ENCODE measurements at regions not wholly inside any gene's neighbourhood (a gene's known extent, or its start where the extent isn't known, plus 50 kb on each side); places are given as distances from the start of the nearest gene placed in this dataset.

GRCh38 chr1:29688471-29689365, 452.4 kb downstream of the PTPRU start:
- H3K36me3 ChIP-seq (ENCODE audit: control insufficient read depth in 4 of 4, insufficient read depth in 3 of 4, low read depth in 1 of 4, low read length in 3 of 4), result no peaks in the 10 kb centered on the region
- H3K27me3 ChIP-seq (ENCODE audit: control insufficient read depth in 4 of 4, insufficient read depth in 4 of 4, low read length in 3 of 4), result peaks cover 0 to 9% (median under 1%) of the 10 kb centered on the region in 4 donors
- WGBS, result 39% methylated on average over 14 of the region's 14 CpGs
- DNase-seq (ENCODE audit: low spot score), result no peak
- no peak overlapping the region for H3K9ac ChIP-seq (ENCODE audit: low read depth in 1 of 2, low read length in 2 of 2)
- H3K27ac ChIP-seq (ENCODE audit: low read depth in 1 of 2, low read length in 2 of 2), result no peak overlapping the region
- TF ChIP-seq SP1 (IDR thresholded peaks at IDR 0.05) (no peak), CTCF (IDR thresholded peaks at IDR 0.05; ENCODE audit: low read depth, low read length, missing input control) (no peak)
- no peaks in the 10 kb centered on the region for H3K4me1 ChIP-seq (ENCODE audit: control insufficient read depth in 4 of 4, insufficient read depth in 4 of 4, low read length in 3 of 4)
- H3K4me3 ChIP-seq (ENCODE audit: low read depth in 1 of 3, low read length in 3 of 3), result no peak overlapping the region
- peaks cover 0 to 2% (median 0%) of the 10 kb centered on the region in 4 donors for H3K9me3 ChIP-seq (ENCODE audit: control insufficient read depth in 4 of 4, low read length in 3 of 4)

- H3K27me3 ChIP-seq (ENCODE audit: control insufficient read depth in 4 of 4, insufficient read depth in 4 of 4, low read length in 3 of 4), result peaks cover 0 to 9% (median under 1%) of the 10 kb centered on the region in 4 donors
- no peaks in the 10 kb centered on the region for H3K4me1 ChIP-seq (ENCODE audit: control insufficient read depth in 4 of 4, insufficient read depth in 4 of 4, low read length in 3 of 4)
- WGBS, result 55% methylated on average over 4 of the region's 4 CpGs
- H3K36me3 ChIP-seq (ENCODE audit: control insufficient read depth in 4 of 4, insufficient read depth in 3 of 4, low read depth in 1 of 4, low read length in 3 of 4), result no peaks in the 10 kb centered on the region
- H3K27ac ChIP-seq (ENCODE audit: low read depth in 1 of 2, low read length in 2 of 2), result no peak overlapping the region
- TF ChIP-seq EGR1 (IDR thresholded peaks at IDR 0.05; ENCODE audit: low read depth in 2 of 2), result no peak
- TF ChIP-seq JUND (IDR thresholded peaks at IDR 0.05), result no peak
- no peak for TF ChIP-seq NR2F2 (IDR thresholded peaks at IDR 0.05)
- TF ChIP-seq RXRA (IDR thresholded peaks at IDR 0.05), result no peak
- no peak for TF ChIP-seq HNF4G (IDR thresholded peaks at IDR 0.05)
- no peak for TF ChIP-seq YY1 (IDR thresholded peaks at IDR 0.05)
- TF ChIP-seq TAF1 (conservative IDR thresholded peaks at IDR 0.05), result no peak
- no peak for TF ChIP-seq CTCF (IDR thresholded peaks at IDR 0.05; ENCODE audit: low read depth, low read length, missing input control)
- no peak for TF ChIP-seq RAD21 (IDR thresholded peaks at IDR 0.05)
- TF ChIP-seq FOXA1 (IDR thresholded peaks at IDR 0.05), result no peak
- no peak for TF ChIP-seq GABPA (IDR thresholded peaks at IDR 0.05 in 1 of 2, conservative IDR thresholded peaks at IDR 0.05 in 1 of 2)
- no peak for TF ChIP-seq REST (IDR thresholded peaks at IDR 0.05)
- TF ChIP-seq HNF4A (conservative IDR thresholded peaks at IDR 0.05), result no peak
- H3K4me3 ChIP-seq (ENCODE audit: low read depth in 1 of 3, low read length in 3 of 3), result no peak overlapping the region
- H3K9me3 ChIP-seq (ENCODE audit: control insufficient read depth in 4 of 4, low read length in 3 of 4), result no peaks in the 10 kb centered on the region
- no peak overlapping the region for H3K9ac ChIP-seq (ENCODE audit: low read depth in 1 of 2, low read length in 2 of 2)
- DNase-seq (ENCODE audit: low spot score), result no peak
Observed at GRCh38 chr1:29687601-29688244, 451.4 kb downstream of the PTPRU start.
